CD14-positive monocyte (primary cell): ENCODE measurements at regions not wholly inside any gene's neighbourhood (a gene's known extent, or its start where the extent isn't known, plus 50 kb on each side); places are given as distances from the start of the nearest gene placed in this dataset.

ENCODE experiments used
- DNase-seq, 3 donors: peaks; one replicate each; pipeline ENCODE4 v3.0.0-alpha.2; 2011 to 2022
- H2AFZ ChIP-seq: 2 replicates; pipeline ENCODE4 v1.6.0; 2012; ENCODE audit warnings: mild to moderate bottlenecking, low read depth, low read length, inconsistent platforms; ENCODE audit not compliant: insufficient read depth, poor library complexity, severe bottlenecking
- H3K27ac ChIP-seq, 2 donors: 1 replicate in 1 of 2; 2 replicates in 1 of 2; pipeline ENCODE4 v1.5.1; 2012 to 2013; ENCODE audit warnings: low read length in 2 of 2, control low read depth in 1 of 2, inconsistent platforms in 1 of 2, low read depth in 1 of 2, mild to moderate bottlenecking in 1 of 2
- H3K27me3 ChIP-seq, 2 donors: one replicate each; pipeline versions ENCODE4 v1.6.0 to v1.6.1; 2011 to 2013; ENCODE audit warnings: low read length in 2 of 2; ENCODE audit not compliant: control insufficient read depth in 2 of 2, insufficient read depth in 2 of 2
- H3K36me3 ChIP-seq, 2 donors: replicated peaks in 1 of 2; 1 replicate in 1 of 2; 2 replicates in 1 of 2; pipeline versions ENCODE4 v1.5.1 to v1.6.1; 2012 to 2013; ENCODE audit warnings: low read length in 2 of 2, control low read depth in 1 of 2, inconsistent platforms in 1 of 2, mild to moderate bottlenecking in 1 of 2; ENCODE audit not compliant: insufficient read depth in 2 of 2, control insufficient read depth in 1 of 2
- H3K4me1 ChIP-seq, 2 donors: 1 replicate in 1 of 2; 2 replicates in 1 of 2; pipeline versions ENCODE4 v1.5.1 to v1.6.1; 2012 to 2013; ENCODE audit warnings: low read length in 2 of 2, control low read depth in 1 of 2, inconsistent platforms in 1 of 2, mild to moderate bottlenecking in 1 of 2, moderate library complexity in 1 of 2; ENCODE audit not compliant: insufficient read depth in 2 of 2, control insufficient read depth in 1 of 2
- H3K4me2 ChIP-seq: replicated peaks from 2 replicates; pipeline ENCODE3; 2012; ENCODE audit warnings: low read length, moderate library complexity, mild to moderate bottlenecking; ENCODE audit not compliant: poor library complexity, severe bottlenecking; ENCODE audit errors: extremely low read depth
- H3K4me3 ChIP-seq, 3 experiments: fragments of 200-600 bp in 1 of 3; sonication (generic) in 1 of 3; replicated peaks in 1 of 3; 1 replicate in 2 of 3; 2 replicates in 1 of 3; pipeline ENCODE4 v1.5.1; 2011 to 2013; ENCODE audit warnings: low read length in 3 of 3, mild to moderate bottlenecking in 3 of 3, control low read depth in 2 of 3, low read depth in 2 of 3, inconsistent platforms in 1 of 3, moderate library complexity in 1 of 3
- H3K79me2 ChIP-seq: 2 replicates; pipeline ENCODE4 v1.6.0; 2012; ENCODE audit warnings: mild to moderate bottlenecking, control low read depth, inconsistent platforms, low read length, moderate library complexity; ENCODE audit not compliant: insufficient read depth
- H3K9ac ChIP-seq: 2 replicates; pipeline ENCODE4 v1.6.0; 2017; ENCODE audit warnings: low read length, mild to moderate bottlenecking; ENCODE audit not compliant: insufficient read depth, poor library complexity, severe bottlenecking
- H3K9me3 ChIP-seq, 2 donors: replicated peaks in 1 of 2; 1 replicate in 1 of 2; 2 replicates in 1 of 2; pipeline versions ENCODE4 v1.5.1 to v1.6.1; 2012 to 2013; ENCODE audit warnings: low read length in 2 of 2, control low read depth in 1 of 2; ENCODE audit not compliant: control insufficient read depth in 1 of 2, insufficient read depth in 1 of 2
- H4K20me1 ChIP-seq: 2 replicates; pipeline ENCODE4 v1.6.0; 2012; ENCODE audit warnings: mild to moderate bottlenecking, low read length, control low read depth, moderate library complexity; ENCODE audit not compliant: insufficient read depth
- H3K27ac Mint-ChIP-seq, 7 donors: one replicate each; pipeline ENCODE4 v1.8.0; 2020; ENCODE audit warnings: mild to moderate bottlenecking in 7 of 7, mixed read lengths in 7 of 7, moderate library complexity in 6 of 7, inconsistent platforms in 2 of 7
- H3K27me3 Mint-ChIP-seq, 3 donors: one replicate each; pipeline ENCODE4 v1.8.0; 2021 to 2022; ENCODE audit warnings: low read depth in 3 of 3, mild to moderate bottlenecking in 3 of 3, mixed read lengths in 3 of 3, moderate library complexity in 3 of 3, inconsistent platforms in 1 of 3
- H3K36me3 Mint-ChIP-seq, 2 donors: one replicate each; pipeline ENCODE4 v1.8.0; 2020; ENCODE audit warnings: mixed read lengths in 2 of 2, inconsistent platforms in 1 of 2, mild to moderate bottlenecking in 1 of 2
- H3K4me1 Mint-ChIP-seq: one replicate; pipeline ENCODE4 v1.8.0; 2020; ENCODE audit warnings: mild to moderate bottlenecking, mixed read lengths
- H3K4me3 Mint-ChIP-seq, 2 donors: one replicate each; pipeline ENCODE4 v1.8.0; 2020; ENCODE audit warnings: mild to moderate bottlenecking in 2 of 2, mixed read lengths in 2 of 2, moderate library complexity in 1 of 2
- H3K9me3 Mint-ChIP-seq, 7 donors: one replicate each; pipeline ENCODE4 v1.8.0; 2020 to 2022; ENCODE audit warnings: mixed read lengths in 7 of 7, mild to moderate bottlenecking in 6 of 7, moderate library complexity in 6 of 7, inconsistent platforms in 2 of 7
- CTCF ChIP-seq: fragments of 200-600 bp; IDR thresholded peaks from one replicate; pipeline ENCODE4 v1.8.0; 2022; ENCODE audit warnings: antibody characterized with exemption, mild to moderate bottlenecking
- WGBS: methylation state at CpG from one replicate; pipeline ENCODE4 v1.1.5; 2013; ENCODE audit warnings: missing lambda C conversion rate; ENCODE audit not compliant: insufficient coverage; 5-methylcytosine and 5-hydroxymethylcytosine counted together
- intact Hi-C, 2 donors: fragments of 100-400 bp; cut with micrococcal nuclease; formaldehyde crosslinking; loops; one replicate each; pipeline versions ENCODE4 v1.15.0 to v1.15.1; 2023

GRCh38 chr7:32257621-32258020 lies 187.4 kb upstream of the PDE1C start:
- Mint-ChIP-seq H3K27ac (no peak overlapping the region), H3K36me3 (no peaks in the 10 kb centered on the region)
- 100% methylated on average over 1 of the region's 1 CpG for WGBS

GRCh38 chr7:32256811-32257210 lies 186.6 kb upstream of the PDE1C start:
- H3K4me3 ChIP-seq, result no peak overlapping the region
- no peaks in the 10 kb centered on the region for H3K9me3 Mint-ChIP-seq
- no peaks in the 10 kb centered on the region for H3K4me1 ChIP-seq
- H2AFZ ChIP-seq, result no peak overlapping the region
- WGBS, result no CpG with 5 or more reads among the region's 2 CpGs
- no peaks in the 10 kb centered on the region for H4K20me1 ChIP-seq
- no peaks in the 10 kb centered on the region for H3K4me1 Mint-ChIP-seq
- H3K9me3 ChIP-seq, result no peaks in the 10 kb centered on the region
- intact Hi-C loops, result no loop called here
- H3K36me3 ChIP-seq, result no peaks in the 10 kb centered on the region
- H3K79me2 ChIP-seq, result no peaks in the 10 kb centered on the region
- H3K4me2 ChIP-seq, result no peak overlapping the region
- H3K27me3 Mint-ChIP-seq, result peaks cover 0 to 2% (median 1%) of the 10 kb centered on the region in 3 donors
- no peak overlapping the region for H3K9ac ChIP-seq
- no peak for TF ChIP-seq CTCF
- no peak overlapping the region for H3K4me3 Mint-ChIP-seq
- no peak overlapping the region for H3K27ac ChIP-seq
- DNase-seq, result no peak
- no peak overlapping the region for H3K27ac Mint-ChIP-seq
- no peaks in the 10 kb centered on the region for H3K36me3 Mint-ChIP-seq
- no peaks in the 10 kb centered on the region for H3K27me3 ChIP-seq

More at GRCh38 chr7:32257621-32258020, 187.4 kb upstream of the PDE1C start:
- no peaks in the 10 kb centered on the region for H3K4me1 Mint-ChIP-seq
- DNase-seq, result no peak
- no peak overlapping the region for H3K4me2 ChIP-seq
- no peaks in the 10 kb centered on the region for H3K4me1 ChIP-seq
- no peak overlapping the region for H3K4me3 ChIP-seq
- H3K9me3 ChIP-seq, result no peaks in the 10 kb centered on the region
- H3K27ac ChIP-seq, result no peak overlapping the region
- no peaks in the 10 kb centered on the region for H4K20me1 ChIP-seq
- intact Hi-C loops, result no loop called here
- H3K9ac ChIP-seq, result no peak overlapping the region
- H3K9me3 Mint-ChIP-seq, result no peaks in the 10 kb centered on the region
- no peaks in the 10 kb centered on the region for H3K79me2 ChIP-seq
- no peaks in the 10 kb centered on the region for H3K27me3 ChIP-seq
- H3K36me3 ChIP-seq, result no peaks in the 10 kb centered on the region
- no peak for TF ChIP-seq CTCF
- no peak overlapping the region for H3K4me3 Mint-ChIP-seq
- no peak overlapping the region for H2AFZ ChIP-seq
- peaks cover 0 to 2% (median 0%) of the 10 kb centered on the region in 3 donors for H3K27me3 Mint-ChIP-seq
